ENCODE measurements at regions not wholly inside any gene's neighbourhood (a gene's known extent, or its start where the extent isn't known, plus 50 kb on each side); places are given as distances from the start of the nearest gene placed in this dataset.
A peak's percentile ranks its signal among the peaks of the same experiment; 100 is the strongest.

- Histone ChIP-seq H3K4me3 (ENCODE audit: low read length) (no peak overlapping the region), H3K4me2 (ENCODE audit: low read length) (no peak overlapping the region), H3K4me1 (ENCODE audit: control insufficient read depth, insufficient read depth, low read length) (no peaks in the 10 kb centered on the region), H3K9me3 (replicated peaks; ENCODE audit: low read length) (no peaks in the 10 kb centered on the region), H3K9ac (ENCODE audit: low read depth, low read length) (no peak overlapping the region), H3K27me3 (ENCODE audit: control insufficient read depth, insufficient read depth, low read length) (no peaks in the 10 kb centered on the region), H3K36me3 (ENCODE audit: insufficient read depth, low read length) (no peaks in the 10 kb centered on the region)
These were observed 528.6 kb downstream of the LTN1 start for GRCh38 chr21:28464095-28464494.

DNA sequence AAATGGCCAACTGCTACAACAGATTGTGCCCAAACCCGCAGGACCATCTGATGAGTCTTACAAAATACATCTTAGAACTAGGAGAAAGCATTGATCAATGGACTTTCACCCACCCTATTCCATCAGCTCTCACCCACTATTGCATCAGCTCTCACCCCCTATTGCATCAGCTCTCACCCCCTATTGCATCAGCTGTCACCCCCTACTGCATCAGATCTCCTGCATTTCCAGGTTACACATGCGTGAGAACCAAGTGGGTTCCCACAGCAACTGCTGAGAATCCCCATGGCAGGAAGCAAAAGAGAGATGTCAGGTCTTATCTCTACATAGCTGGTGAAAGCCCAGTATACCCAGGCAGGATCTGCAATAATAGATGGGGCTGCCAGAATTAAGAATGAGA, 533.5 kb downstream of the LTN1 start:
- no peak overlapping the region for H3K4me2 ChIP-seq (ENCODE audit: low read length)
- H3K9me3 ChIP-seq (replicated peaks; ENCODE audit: low read length) = no peaks in the 10 kb centered on the region
- H3K4me3 ChIP-seq (ENCODE audit: low read length) = no peak overlapping the region
- H3K27me3 ChIP-seq (ENCODE audit: control insufficient read depth, insufficient read depth, low read length) = no peaks in the 10 kb centered on the region
- no peaks in the 10 kb centered on the region for H3K36me3 ChIP-seq (ENCODE audit: insufficient read depth, low read length)
- H3K4me1 ChIP-seq (ENCODE audit: control insufficient read depth, insufficient read depth, low read length) = peaks cover 13% of the 10 kb centered on the region
- H3K9ac ChIP-seq (ENCODE audit: low read depth, low read length) = no peak overlapping the region

DNA sequence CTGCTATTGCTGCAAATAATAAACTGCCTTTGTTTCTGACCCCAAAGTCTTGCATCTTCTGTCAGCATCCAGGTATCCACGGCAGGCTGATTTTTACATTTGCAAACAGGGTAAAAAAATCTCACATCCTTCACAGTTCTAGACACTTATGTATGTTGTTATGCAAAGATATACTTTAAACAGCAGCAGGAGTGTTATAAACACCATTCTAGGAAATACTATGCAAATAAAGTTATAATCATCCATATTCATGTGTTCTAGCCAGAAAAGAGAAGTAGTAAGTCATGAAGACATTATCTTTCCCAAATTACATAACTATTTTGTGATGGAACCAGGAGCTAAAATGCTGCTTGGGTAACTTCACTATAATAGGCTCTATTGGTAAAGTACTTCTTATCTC, 534.2 kb downstream of the LTN1 start:
- no peaks in the 10 kb centered on the region for H3K27me3 ChIP-seq (ENCODE audit: control insufficient read depth, insufficient read depth, low read length)

DNA sequence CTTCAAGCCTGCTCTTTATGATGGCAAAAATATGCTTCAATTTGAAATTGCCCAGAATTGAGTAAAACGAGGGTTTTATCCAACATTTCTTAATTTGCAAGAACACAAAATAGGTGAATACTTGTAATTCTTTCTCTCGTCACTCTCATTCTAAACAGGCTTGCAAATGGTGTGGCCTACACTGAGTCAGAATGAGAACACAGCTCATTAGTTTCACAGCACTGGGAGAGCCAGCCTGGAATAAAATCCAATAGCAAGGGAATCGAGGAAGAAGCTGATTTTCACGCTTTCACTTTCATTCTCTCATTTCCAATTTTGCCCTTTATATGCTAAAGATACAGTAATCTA, 537.5 kb downstream of the LTN1 start:
- Histone ChIP-seq H3K4me1 (ENCODE audit: control insufficient read depth, insufficient read depth, low read length) (peaks cover 13% of the 10 kb centered on the region), H3K4me3 (ENCODE audit: low read length) (peak overlapping the region; percentile 42), H3K9me3 (replicated peaks; ENCODE audit: low read length) (no peaks in the 10 kb centered on the region), H3K36me3 (ENCODE audit: insufficient read depth, low read length) (no peaks in the 10 kb centered on the region), H3K4me2 (ENCODE audit: low read length) (peak overlapping the region; percentile 75), H3K9ac (ENCODE audit: low read depth, low read length) (peak overlapping the region; percentile 58), H3K27me3 (ENCODE audit: control insufficient read depth, insufficient read depth, low read length) (no peaks in the 10 kb centered on the region)

More for the DNA sequence above, 534.2 kb downstream of the LTN1 start:
- no peak overlapping the region for H3K4me3 ChIP-seq (ENCODE audit: low read length)
- H3K9me3 ChIP-seq (replicated peaks; ENCODE audit: low read length) = no peaks in the 10 kb centered on the region
- H3K9ac ChIP-seq (ENCODE audit: low read depth, low read length) = no peak overlapping the region
- H3K4me2 ChIP-seq (ENCODE audit: low read length) = no peak overlapping the region
- H3K36me3 ChIP-seq (ENCODE audit: insufficient read depth, low read length) = no peaks in the 10 kb centered on the region
- peaks cover 13% of the 10 kb centered on the region for H3K4me1 ChIP-seq (ENCODE audit: control insufficient read depth, insufficient read depth, low read length)

DNA sequence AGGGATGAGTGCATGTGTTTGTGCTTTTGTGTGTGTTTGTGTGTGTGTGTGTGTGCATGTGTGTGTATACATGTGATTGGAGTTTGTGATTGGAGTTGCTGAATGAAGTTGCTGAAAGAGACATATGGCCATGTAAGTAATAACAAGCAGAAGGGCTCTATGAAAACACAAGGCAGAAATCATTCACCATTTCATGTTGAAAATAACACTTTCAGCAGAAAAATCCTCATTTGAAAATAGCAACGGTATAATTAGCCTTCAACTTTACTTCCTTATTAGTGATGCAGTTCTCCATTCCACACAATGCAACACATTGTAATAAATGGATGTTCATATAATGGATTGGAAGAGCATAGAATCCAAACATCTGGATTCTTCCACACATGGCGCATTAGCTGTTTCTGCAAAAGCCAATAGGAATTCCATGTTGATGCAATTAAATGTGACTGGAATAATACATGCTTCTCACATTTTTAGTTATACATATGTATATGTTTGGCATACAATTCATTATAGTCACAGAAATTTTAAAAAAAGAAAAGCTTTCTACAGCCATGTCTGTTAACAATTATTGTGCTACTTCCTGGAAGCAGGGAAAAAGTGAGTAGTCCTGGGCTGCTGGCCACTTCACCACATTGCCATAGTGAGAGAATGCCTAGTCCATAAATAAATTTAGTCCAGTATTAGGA, 538.0 kb downstream of the LTN1 start:
- H3K9me3 ChIP-seq (replicated peaks; ENCODE audit: low read length) = no peaks in the 10 kb centered on the region
- no peak overlapping the region for H3K4me3 ChIP-seq (ENCODE audit: low read length)
- H3K4me1 ChIP-seq (ENCODE audit: control insufficient read depth, insufficient read depth, low read length) = peaks cover 13% of the 10 kb centered on the region
- H3K9ac ChIP-seq (ENCODE audit: low read depth, low read length) = peak overlapping the region; percentile 58
- no peaks in the 10 kb centered on the region for H3K36me3 ChIP-seq (ENCODE audit: insufficient read depth, low read length)
- peak overlapping the region; percentile 75 for H3K4me2 ChIP-seq (ENCODE audit: low read length)
- H3K27me3 ChIP-seq (ENCODE audit: control insufficient read depth, insufficient read depth, low read length) = no peaks in the 10 kb centered on the region

- Histone ChIP-seq H3K9ac (ENCODE audit: low read depth, low read length) (peak overlapping the region; percentile 62), H3K4me3 (ENCODE audit: low read length) (no peak overlapping the region), H3K4me2 (ENCODE audit: low read length) (no peak overlapping the region), H3K27me3 (ENCODE audit: control insufficient read depth, insufficient read depth, low read length) (no peaks in the 10 kb centered on the region), H3K9me3 (replicated peaks; ENCODE audit: low read length) (peaks cover 3% of the 10 kb centered on the region), H3K4me1 (ENCODE audit: control insufficient read depth, insufficient read depth, low read length) (peaks cover 49% of the 10 kb centered on the region), H3K36me3 (ENCODE audit: insufficient read depth, low read length) (no peaks in the 10 kb centered on the region)
These were observed 545.2 kb downstream of the LTN1 start for GRCh38 chr21:28447462-28447861.

DNA sequence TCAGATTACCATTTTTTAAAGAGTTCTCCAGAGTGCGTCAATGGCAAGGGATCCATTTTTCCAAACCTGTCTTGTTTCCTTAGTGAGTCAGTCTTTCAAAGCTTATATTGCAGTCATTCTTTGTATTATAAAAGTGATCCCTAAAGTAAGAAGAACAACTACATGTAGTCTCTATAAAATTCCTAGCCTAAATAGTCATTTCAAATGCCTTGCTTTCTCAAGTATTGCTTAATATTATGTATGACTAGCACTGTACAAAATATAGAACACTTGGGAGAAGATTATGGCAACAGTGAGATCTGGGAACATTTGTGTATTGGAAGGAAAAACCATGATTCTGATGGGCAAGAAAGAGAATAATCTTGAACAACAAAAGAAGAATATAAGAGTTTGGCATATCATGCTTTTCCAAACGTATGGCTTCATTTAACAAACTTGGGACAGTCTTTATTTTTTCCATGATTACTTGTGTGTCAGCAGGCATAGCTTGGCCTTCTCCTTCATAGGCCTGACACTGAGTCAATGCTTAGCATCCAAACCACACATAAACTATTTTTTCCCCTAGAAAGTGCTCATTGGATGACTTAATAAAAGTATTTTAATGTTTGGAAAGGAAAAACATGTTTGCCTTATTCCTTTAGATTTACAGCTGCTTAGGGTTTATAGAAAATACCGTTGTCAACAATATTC, 547.4 kb downstream of the LTN1 start:
- Histone ChIP-seq H3K9me3 (replicated peaks; ENCODE audit: low read length) (peaks cover 3% of the 10 kb centered on the region), H3K4me1 (ENCODE audit: control insufficient read depth, insufficient read depth, low read length) (peaks cover 56% of the 10 kb centered on the region), H3K36me3 (ENCODE audit: insufficient read depth, low read length) (no peaks in the 10 kb centered on the region), H3K9ac (ENCODE audit: low read depth, low read length) (peak overlapping the region; percentile 67), H3K4me2 (ENCODE audit: low read length) (no peak overlapping the region), H3K27me3 (ENCODE audit: control insufficient read depth, insufficient read depth, low read length) (no peaks in the 10 kb centered on the region), H3K4me3 (ENCODE audit: low read length) (no peak overlapping the region)

DNA sequence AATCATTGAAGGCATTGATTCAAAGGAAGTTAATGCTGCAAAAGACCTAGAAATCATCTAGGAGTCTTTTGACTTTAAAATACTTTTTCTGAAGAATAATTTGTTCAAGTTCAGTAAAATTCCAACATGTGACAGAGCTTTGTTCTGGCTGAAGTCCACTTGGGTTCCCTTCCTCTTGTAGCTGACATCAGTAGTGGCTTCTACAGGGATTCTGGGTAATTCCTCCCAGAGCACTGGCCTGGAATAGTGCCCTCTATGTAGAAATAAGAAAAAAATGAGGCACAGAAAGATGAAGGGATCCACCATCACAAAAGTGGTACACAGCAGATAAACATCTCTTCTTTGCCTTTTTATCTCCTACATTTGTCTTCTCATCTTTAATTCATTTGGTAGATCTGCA, 548.1 kb downstream of the LTN1 start:
- H3K9ac ChIP-seq (ENCODE audit: low read depth, low read length) = peak overlapping the region; percentile 67
- peaks cover 63% of the 10 kb centered on the region for H3K4me1 ChIP-seq (ENCODE audit: control insufficient read depth, insufficient read depth, low read length)
- peak overlapping the region; percentile 39 for H3K4me2 ChIP-seq (ENCODE audit: low read length)
- H3K27me3 ChIP-seq (ENCODE audit: control insufficient read depth, insufficient read depth, low read length) = no peaks in the 10 kb centered on the region
- peaks cover 3% of the 10 kb centered on the region for H3K9me3 ChIP-seq (replicated peaks; ENCODE audit: low read length)
- H3K36me3 ChIP-seq (ENCODE audit: insufficient read depth, low read length) = no peaks in the 10 kb centered on the region
- no peak overlapping the region for H3K4me3 ChIP-seq (ENCODE audit: low read length)

DNA sequence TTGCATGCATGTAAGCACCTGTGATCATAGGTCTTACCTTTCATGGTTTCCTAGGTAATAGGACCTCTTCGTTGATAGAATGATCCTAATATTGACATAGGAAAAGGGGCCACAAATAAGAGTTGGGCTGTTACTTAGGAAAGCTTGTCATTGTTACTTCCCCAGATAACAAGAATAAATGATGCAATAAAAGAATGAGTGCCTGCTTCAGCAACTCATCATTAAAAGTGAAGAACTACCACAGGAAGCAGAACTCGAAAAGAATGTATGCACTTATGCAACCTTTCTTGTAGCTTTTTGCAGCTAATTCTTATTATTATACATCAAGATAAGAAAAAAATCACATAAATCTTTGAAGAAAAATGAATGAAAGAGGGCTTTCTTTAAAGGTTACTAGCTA, 548.6 kb downstream of the LTN1 start:
- H3K9me3 ChIP-seq (replicated peaks; ENCODE audit: low read length) = peaks cover 3% of the 10 kb centered on the region
- no peaks in the 10 kb centered on the region for H3K27me3 ChIP-seq (ENCODE audit: control insufficient read depth, insufficient read depth, low read length)
- no peaks in the 10 kb centered on the region for H3K36me3 ChIP-seq (ENCODE audit: insufficient read depth, low read length)
- peaks cover 68% of the 10 kb centered on the region for H3K4me1 ChIP-seq (ENCODE audit: control insufficient read depth, insufficient read depth, low read length)
- no peak overlapping the region for H3K4me2 ChIP-seq (ENCODE audit: low read length)
- peak overlapping the region; percentile 67 for H3K9ac ChIP-seq (ENCODE audit: low read depth, low read length)
- H3K4me3 ChIP-seq (ENCODE audit: low read length) = no peak overlapping the region

GRCh38 chr21:28442624-28443023, 550.1 kb downstream of the LTN1 start:
- Histone ChIP-seq H3K4me1 (ENCODE audit: control insufficient read depth, insufficient read depth, low read length) (peaks cover 64% of the 10 kb centered on the region), H3K9me3 (replicated peaks; ENCODE audit: low read length) (peaks cover 3% of the 10 kb centered on the region), H3K4me2 (ENCODE audit: low read length) (no peak overlapping the region), H3K4me3 (ENCODE audit: low read length) (no peak overlapping the region), H3K27me3 (ENCODE audit: control insufficient read depth, insufficient read depth, low read length) (no peaks in the 10 kb centered on the region), H3K36me3 (ENCODE audit: insufficient read depth, low read length) (no peaks in the 10 kb centered on the region), H3K9ac (ENCODE audit: low read depth, low read length) (peak overlapping the region; percentile 11)

DNA sequence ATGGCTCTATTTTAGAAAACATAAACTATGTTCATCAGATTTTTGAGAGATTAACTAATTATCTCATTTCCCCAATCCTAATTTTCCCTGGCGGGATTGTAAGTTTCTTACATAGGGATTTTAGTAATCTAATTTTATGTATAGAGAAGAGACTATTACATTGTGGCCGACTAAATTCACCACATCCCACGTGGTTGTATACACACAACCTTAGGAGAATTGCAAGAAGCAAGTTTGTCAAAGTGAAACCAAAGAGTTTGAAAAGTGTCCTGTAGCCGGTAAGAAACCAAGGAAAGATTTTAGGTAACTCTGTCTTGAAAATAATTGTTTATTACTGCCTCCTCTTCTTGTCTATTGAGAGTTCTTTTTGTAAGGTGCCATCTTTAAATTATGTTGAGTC, 550.6 kb downstream of the LTN1 start:
- no peaks in the 10 kb centered on the region for H3K36me3 ChIP-seq (ENCODE audit: insufficient read depth, low read length)
- H3K4me2 ChIP-seq (ENCODE audit: low read length) = no peak overlapping the region
- peaks cover 62% of the 10 kb centered on the region for H3K4me1 ChIP-seq (ENCODE audit: control insufficient read depth, insufficient read depth, low read length)
- H3K9me3 ChIP-seq (replicated peaks; ENCODE audit: low read length) = peaks cover 3% of the 10 kb centered on the region
- no peaks in the 10 kb centered on the region for H3K27me3 ChIP-seq (ENCODE audit: control insufficient read depth, insufficient read depth, low read length)
- no peak overlapping the region for H3K4me3 ChIP-seq (ENCODE audit: low read length)
- H3K9ac ChIP-seq (ENCODE audit: low read depth, low read length) = peak overlapping the region; percentile 11

GRCh38 chr21:28439788-28440187, 552.9 kb downstream of the LTN1 start:
- no peaks in the 10 kb centered on the region for H3K27me3 ChIP-seq (ENCODE audit: control insufficient read depth, insufficient read depth, low read length)
- H3K4me3 ChIP-seq (ENCODE audit: low read length) = no peak overlapping the region
- peak overlapping the region; percentile 41 for H3K9ac ChIP-seq (ENCODE audit: low read depth, low read length)
- H3K36me3 ChIP-seq (ENCODE audit: insufficient read depth, low read length) = no peaks in the 10 kb centered on the region
- peak overlapping the region; percentile 35 for H3K4me2 ChIP-seq (ENCODE audit: low read length)
- peaks cover 55% of the 10 kb centered on the region for H3K4me1 ChIP-seq (ENCODE audit: control insufficient read depth, insufficient read depth, low read length)
- H3K9me3 ChIP-seq (replicated peaks; ENCODE audit: low read length) = no peaks in the 10 kb centered on the region

Measured in skeletal muscle satellite cell (primary cell).